Testis (tissue), 2 donors: ENCODE measurements at regions not wholly inside any gene's neighbourhood (a gene's known extent, or its start where the extent isn't known, plus 50 kb on each side); places are given as distances from the start of the nearest gene placed in this dataset.

Source experiments
- CTCF ChIP-seq, 3 experiments: fragments of 450-650 bp in 2 of 3; fragments of 200-600 bp in 1 of 3; sonication (generic) in 1 of 3; IDR thresholded peaks; one replicate each; pipeline ENCODE4 v1.5.1; 2016 to 2019; ENCODE audit warnings: antibody characterized with exemption in 3 of 3, mild to moderate bottlenecking in 2 of 3, moderate library complexity in 1 of 3
- POLR2A ChIP-seq: fragments of 450-650 bp; IDR thresholded peaks from one replicate; pipeline ENCODE4 v1.6.1; 2017; ENCODE audit warnings: antibody characterized with exemption, mild to moderate bottlenecking, moderate library complexity

DNA sequence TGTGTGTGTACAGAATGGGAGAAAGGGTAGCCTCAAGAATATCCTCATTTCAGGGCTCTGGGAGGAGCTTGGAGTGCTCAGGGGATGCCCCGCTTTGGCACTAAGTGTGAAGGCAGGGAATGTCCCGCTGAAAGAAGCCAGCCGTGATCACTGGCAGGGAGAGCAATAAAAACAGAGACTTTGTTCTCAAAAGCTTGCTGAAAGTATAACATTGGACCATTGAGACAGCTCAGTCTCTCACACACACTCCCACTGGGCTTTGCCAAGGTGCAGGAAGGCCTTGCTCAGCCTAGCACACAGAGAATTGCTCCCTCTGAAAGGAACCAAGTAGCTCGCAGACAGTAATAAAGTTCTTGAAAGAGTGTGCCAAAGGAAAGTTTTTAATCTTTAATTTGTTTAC, 143.8 kb upstream of the SLITRK2 start:
- no peak for TF ChIP-seq CTCF (IDR thresholded peaks at IDR 0.05)
- TF ChIP-seq POLR2A: no peak
